ENCODE measurements at regions not wholly inside any gene's neighbourhood (a gene's known extent, or its start where the extent isn't known, plus 50 kb on each side); places are given as distances from the start of the nearest gene placed in this dataset.

- no peak overlapping the region for H3K4me3 ChIP-seq (ENCODE audit: low read depth, low read length)
- no peak for DNase-seq (ENCODE audit: low read depth)
- no peak for TF ChIP-seq CTCF (IDR thresholded peaks at IDR 0.05; ENCODE audit: insufficient read depth, low read depth, low read length, missing control alignments)
Measured at GRCh38 chr4:101398807-101399206, 51.5 kb upstream of the PPP3CA start.

Data from GM12865 (cell line).